ENCODE measurements at regions not wholly inside any gene's neighbourhood (a gene's known extent, or its start where the extent isn't known, plus 50 kb on each side); places are given as distances from the start of the nearest gene placed in this dataset.

DNA sequence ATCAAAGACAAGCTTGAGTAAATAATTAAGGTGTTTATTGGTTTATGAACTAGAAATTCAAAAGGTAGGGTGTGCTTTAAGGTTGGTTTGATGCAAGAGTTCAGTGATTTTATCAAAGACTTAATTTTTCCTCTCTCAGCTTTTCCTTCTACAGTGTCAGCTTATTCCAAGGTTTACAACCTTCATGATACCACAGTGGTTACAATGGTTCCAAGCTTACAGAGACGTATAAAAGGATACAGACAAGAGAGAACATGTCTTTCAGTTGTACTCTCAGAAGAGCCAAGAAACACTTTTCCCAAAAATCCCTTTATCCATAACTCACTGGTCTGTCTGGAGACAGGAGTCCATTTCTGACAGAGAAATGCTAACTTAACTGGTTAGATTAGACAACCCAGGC, 93.5 kb upstream of the LOC128125822 start:
- no peaks in the 10 kb centered on the region for H3K9me3 ChIP-seq
- no peak overlapping the region for H3K4me3 ChIP-seq
- in situ Hi-C loops (cut with MboI; ENCODE audit: low sequenced_read_pairs in 4 of 4) (no loop called here), intact Hi-C loops (cut with DNase I; ENCODE audit: low total_unique reads) (loop anchor here (5.0 kb wide), 1 partner anchor 49 kb away; no protein-coding TSS in a partner anchor)
- H3K4me1 ChIP-seq = peaks cover 15 to 21% of the 10 kb centered on the region in 2 donors
- no peaks in the 10 kb centered on the region for H3K27me3 ChIP-seq
- no peaks in the 10 kb centered on the region for H3K36me3 ChIP-seq
- DNase-seq (no peak), ATAC-seq (no peak)
- no peak overlapping the region for H3K27ac ChIP-seq
- TF ChIP-seq, protein P1, sequence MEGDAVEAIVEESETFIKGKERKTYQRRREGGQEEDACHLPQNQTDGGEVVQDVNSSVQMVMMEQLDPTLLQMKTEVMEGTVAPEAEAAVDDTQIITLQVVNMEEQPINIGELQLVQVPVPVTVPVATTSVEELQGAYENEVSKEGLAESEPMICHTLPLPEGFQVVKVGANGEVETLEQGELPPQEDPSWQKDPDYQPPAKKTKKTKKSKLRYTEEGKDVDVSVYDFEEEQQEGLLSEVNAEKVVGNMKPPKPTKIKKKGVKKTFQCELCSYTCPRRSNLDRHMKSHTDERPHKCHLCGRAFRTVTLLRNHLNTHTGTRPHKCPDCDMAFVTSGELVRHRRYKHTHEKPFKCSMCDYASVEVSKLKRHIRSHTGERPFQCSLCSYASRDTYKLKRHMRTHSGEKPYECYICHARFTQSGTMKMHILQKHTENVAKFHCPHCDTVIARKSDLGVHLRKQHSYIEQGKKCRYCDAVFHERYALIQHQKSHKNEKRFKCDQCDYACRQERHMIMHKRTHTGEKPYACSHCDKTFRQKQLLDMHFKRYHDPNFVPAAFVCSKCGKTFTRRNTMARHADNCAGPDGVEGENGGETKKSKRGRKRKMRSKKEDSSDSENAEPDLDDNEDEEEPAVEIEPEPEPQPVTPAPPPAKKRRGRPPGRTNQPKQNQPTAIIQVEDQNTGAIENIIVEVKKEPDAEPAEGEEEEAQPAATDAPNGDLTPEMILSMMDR (IDR thresholded peaks at IDR 0.05 in 4 of 5, conservative IDR thresholded peaks at IDR 0.05 in 1 of 5) = no peak
- TF ChIP-seq POLR2A (IDR thresholded peaks at IDR 0.05) = no peak

DNA sequence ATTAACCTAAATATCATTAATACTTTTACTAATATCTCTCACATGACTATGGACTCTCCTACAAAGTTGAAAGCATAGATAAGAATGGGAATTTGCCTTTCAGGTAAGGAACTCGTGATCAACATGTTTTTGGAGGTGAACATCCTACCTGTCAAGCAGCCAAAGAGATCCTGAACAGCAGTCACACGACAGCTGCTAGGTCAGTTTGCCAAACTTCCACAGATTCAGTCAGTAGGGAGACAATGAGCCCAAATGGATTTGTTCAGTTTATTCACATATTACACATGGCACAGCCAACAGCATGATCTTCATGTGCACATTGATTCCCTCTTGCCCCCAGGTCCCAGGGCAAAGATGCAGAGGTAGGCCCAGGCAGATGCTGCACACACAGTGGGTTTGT, 86.1 kb upstream of the LOC128125822 start:
- Histone ChIP-seq H3K9me3 (no peaks in the 10 kb centered on the region), H3K27me3 (no peaks in the 10 kb centered on the region), H3K4me1 (no peaks in the 10 kb centered on the region), H3K36me3 (no peaks in the 10 kb centered on the region), H3K27ac (no peak overlapping the region), H3K4me3 (no peak overlapping the region)
- DNase-seq (no peak), ATAC-seq (no peak)
- no peak for TF ChIP-seq POLR2A (IDR thresholded peaks at IDR 0.05)
- intact Hi-C loops (cut with DNase I; ENCODE audit: low total_unique reads) = no loop called here
- in situ Hi-C loops (cut with MboI; ENCODE audit: low sequenced_read_pairs in 4 of 4) = no loop called here

DNA sequence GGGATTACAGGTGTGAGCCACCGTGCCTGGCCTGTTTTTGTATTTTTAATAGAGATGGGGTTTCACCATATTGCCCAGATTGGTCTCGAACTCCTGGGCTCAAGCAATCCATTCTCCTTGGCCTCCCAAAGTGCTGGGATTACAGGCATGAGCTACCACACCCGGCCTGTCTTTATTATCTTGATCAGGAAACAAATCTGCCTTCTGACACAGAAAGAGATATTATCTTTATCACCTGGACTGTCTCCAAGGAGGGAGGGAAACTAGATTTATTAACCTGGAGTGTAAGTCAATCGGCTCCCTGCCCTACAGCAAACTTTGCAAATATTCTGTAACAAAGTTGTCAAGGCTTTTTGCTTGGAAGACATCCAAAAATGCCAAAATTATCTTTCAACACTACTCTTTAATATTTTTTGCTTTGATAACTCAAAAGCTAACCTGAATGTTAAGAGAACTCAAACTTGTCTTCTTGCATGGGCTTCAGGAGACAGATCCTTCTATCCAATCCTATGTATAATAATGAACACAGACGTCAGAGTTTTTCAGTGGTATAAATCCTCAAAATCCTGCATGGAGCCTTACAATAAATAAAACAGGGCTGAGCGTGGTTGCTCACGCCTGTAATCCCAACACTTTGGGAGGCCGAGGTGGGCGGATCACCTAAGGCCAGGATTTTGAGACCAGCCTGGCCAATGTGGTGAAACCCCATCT, 85.0 kb upstream of the LOC128125822 start:
- intact Hi-C loops (cut with DNase I; ENCODE audit: low total_unique reads) (no loop called here), in situ Hi-C loops (cut with MboI; ENCODE audit: low sequenced_read_pairs in 4 of 4) (no loop called here)

DNA sequence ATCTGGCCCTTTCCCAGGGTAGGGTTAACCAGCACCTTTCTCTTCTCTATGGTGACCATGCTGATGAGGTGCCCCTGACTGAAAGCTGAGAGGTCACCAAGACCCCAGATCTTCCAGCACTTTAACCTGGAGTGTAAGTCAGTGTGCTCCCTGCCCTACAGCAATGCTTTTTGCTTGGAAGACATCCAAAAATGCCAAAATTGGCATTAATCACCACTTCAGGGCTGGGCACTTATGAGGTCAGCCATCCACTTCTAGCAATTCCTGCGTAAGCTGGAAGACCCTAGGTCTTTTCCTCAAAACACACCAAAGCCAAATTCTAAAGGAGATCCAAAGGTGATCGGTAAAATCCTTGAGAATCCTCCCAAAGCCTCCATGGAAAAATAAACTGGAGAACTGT, 81.2 kb upstream of the LOC128125822 start:
- Histone ChIP-seq H3K4me1 (peaks cover 16% of the 10 kb centered on the region in 2 donors), H3K27ac (peak overlapping the region in 1 of 4 donors; percentile 79), H3K4me3 (no peak overlapping the region), H3K27me3 (no peaks in the 10 kb centered on the region), H3K36me3 (no peaks in the 10 kb centered on the region), H3K9me3 (no peaks in the 10 kb centered on the region)
- intact Hi-C loops (cut with DNase I; ENCODE audit: low total_unique reads) (loop anchor here (5.0 kb wide), 1 partner anchor 81 kb away; the partner anchor contains the start of genes LOC128125822 and PTP4A1), in situ Hi-C loops (cut with MboI; ENCODE audit: low sequenced_read_pairs in 4 of 4) (no loop called here)
- no peak for DNase-seq
- no peak for ATAC-seq
- TF ChIP-seq POLR2A (IDR thresholded peaks at IDR 0.05) = no peak
- TF ChIP-seq, protein P1 (IDR thresholded peaks at IDR 0.05 in 4 of 5, conservative IDR thresholded peaks at IDR 0.05 in 1 of 5) = no peak

More for the DNA sequence above, 85.0 kb upstream of the LOC128125822 start:
- Histone ChIP-seq H3K9me3 (no peaks in the 10 kb centered on the region), H3K27me3 (no peaks in the 10 kb centered on the region), H3K4me3 (no peak overlapping the region), H3K27ac (no peak overlapping the region), H3K36me3 (no peaks in the 10 kb centered on the region), H3K4me1 (peaks cover 4% of the 10 kb centered on the region in 2 donors)
- ATAC-seq (no peak), DNase-seq (no peak)
- no peak for TF ChIP-seq POLR2A (IDR thresholded peaks at IDR 0.05)
- TF ChIP-seq, protein P1 (IDR thresholded peaks at IDR 0.05 in 4 of 5, conservative IDR thresholded peaks at IDR 0.05 in 1 of 5) = no peak

DNA sequence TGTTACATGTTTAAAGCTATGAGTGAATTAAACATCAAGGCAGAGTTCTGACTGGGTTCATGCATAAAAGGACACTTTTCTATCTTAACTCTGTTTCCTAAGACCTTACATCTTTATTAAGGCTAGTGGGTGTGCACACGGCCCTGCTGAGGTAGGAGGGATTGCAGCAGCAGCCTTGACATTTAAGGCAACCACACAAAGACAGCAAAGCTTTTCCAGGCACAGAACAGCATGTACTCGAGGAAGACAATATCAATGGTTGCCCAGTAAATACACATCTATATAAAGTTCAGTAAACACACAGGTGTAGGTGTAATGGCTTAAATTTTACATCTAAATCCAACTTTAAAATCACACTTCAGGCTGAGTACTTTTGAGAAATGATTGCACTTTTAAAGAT, 79.8 kb upstream of the LOC128125822 start:
- H3K4me3 ChIP-seq = no peak overlapping the region
- peak overlapping the region; percentile 25 to 80 (median 70) for H3K27ac ChIP-seq
- H3K27me3 ChIP-seq = no peaks in the 10 kb centered on the region
- no peaks in the 10 kb centered on the region for H3K36me3 ChIP-seq
- ATAC-seq = peak; percentile 96 to 97
- peak; percentile 29 to 57 for DNase-seq
- peaks cover 16% of the 10 kb centered on the region in 2 donors for H3K4me1 ChIP-seq
- H3K9me3 ChIP-seq = no peaks in the 10 kb centered on the region
- in situ Hi-C loops (cut with MboI; ENCODE audit: low sequenced_read_pairs in 4 of 4) = no loop called here
- TF ChIP-seq POLR2A (IDR thresholded peaks at IDR 0.05) = no peak
- TF ChIP-seq, protein P1 (IDR thresholded peaks at IDR 0.05 in 4 of 5, conservative IDR thresholded peaks at IDR 0.05 in 1 of 5) = no peak
- intact Hi-C loops (cut with DNase I; ENCODE audit: low total_unique reads) = loop anchor here (5.0 kb wide), 1 partner anchor 80 kb away; the partner anchor contains the start of genes LOC128125822 and PTP4A1
